ENCODE measurements at regions not wholly inside any gene's neighbourhood (a gene's known extent, or its start where the extent isn't known, plus 50 kb on each side); places are given as distances from the start of the nearest gene placed in this dataset.

DNA sequence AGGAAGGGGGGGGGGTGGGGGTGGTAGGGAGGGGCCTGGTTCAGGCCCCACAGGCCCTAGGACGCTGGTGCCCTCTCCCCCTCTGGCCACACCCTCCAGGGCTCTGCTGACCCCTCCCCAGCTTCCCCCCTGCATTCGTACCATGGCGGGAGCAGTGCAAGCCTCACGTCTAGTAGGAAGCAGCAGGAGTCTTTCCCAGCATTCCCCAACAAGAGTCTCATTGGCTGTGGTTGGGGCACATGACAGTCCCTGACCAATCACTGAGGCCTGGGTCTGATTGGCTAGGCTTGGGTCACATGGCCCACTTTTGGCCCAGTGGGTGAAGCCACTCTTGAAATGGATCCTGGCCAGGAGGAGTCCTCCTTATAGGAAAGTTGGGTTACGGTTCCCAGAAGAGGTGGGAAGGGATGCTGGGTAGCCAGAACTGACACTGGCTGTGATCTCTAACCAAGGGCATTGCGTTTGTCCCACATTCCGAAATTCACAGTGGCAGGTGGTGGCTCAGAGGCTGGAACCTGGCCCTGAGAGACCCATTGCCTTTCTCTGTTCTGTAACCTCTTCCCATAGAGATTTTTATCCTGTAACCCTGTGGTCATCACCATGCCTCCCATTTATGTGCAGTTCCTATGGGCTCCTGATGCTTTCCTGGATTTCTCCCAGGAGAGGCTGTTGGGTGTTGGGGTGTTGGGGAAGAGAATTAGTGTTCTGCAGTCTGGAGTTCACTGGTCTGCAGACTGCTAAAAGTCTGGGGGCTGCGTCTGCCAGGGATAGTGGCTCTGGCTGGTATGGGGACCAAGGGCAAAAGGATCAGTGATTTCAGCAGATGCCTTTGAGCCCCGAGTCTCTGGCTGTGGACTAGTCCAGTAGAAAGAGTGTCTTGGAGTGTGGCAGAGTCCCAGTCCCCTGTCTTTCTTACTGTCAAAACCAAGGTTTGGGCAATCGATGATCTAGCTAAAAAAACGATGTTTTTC, 58.9 kb upstream of the MYEOV start:
- DNase-seq: no peak
- no peak overlapping the region for H2AFZ ChIP-seq (ENCODE audit: insufficient read depth, low read depth, low read length, poor library complexity, severe bottlenecking)
- Mint-ChIP-seq H3K4me3 (no peak overlapping the region), H3K36me3 (no peaks in the 10 kb centered on the region), H3K27me3 (ENCODE audit: low read depth in 3 of 3) (peaks cover 1 to 11% (median 4%) of the 10 kb centered on the region in 3 donors), H3K9me3 (peaks cover 0 to 9% (median 2%) of the 10 kb centered on the region in 7 donors), H3K27ac (peak overlapping the region in 1 of 7 donors; percentile 20), H3K4me1 (no peaks in the 10 kb centered on the region)
- H3K27me3 ChIP-seq (ENCODE audit: control insufficient read depth in 2 of 2, insufficient read depth in 2 of 2, low read length in 2 of 2): no peaks in the 10 kb centered on the region
- TF ChIP-seq, protein P1, sequence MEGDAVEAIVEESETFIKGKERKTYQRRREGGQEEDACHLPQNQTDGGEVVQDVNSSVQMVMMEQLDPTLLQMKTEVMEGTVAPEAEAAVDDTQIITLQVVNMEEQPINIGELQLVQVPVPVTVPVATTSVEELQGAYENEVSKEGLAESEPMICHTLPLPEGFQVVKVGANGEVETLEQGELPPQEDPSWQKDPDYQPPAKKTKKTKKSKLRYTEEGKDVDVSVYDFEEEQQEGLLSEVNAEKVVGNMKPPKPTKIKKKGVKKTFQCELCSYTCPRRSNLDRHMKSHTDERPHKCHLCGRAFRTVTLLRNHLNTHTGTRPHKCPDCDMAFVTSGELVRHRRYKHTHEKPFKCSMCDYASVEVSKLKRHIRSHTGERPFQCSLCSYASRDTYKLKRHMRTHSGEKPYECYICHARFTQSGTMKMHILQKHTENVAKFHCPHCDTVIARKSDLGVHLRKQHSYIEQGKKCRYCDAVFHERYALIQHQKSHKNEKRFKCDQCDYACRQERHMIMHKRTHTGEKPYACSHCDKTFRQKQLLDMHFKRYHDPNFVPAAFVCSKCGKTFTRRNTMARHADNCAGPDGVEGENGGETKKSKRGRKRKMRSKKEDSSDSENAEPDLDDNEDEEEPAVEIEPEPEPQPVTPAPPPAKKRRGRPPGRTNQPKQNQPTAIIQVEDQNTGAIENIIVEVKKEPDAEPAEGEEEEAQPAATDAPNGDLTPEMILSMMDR (IDR thresholded peaks at IDR 0.05): no peak
- no peaks in the 10 kb centered on the region for H4K20me1 ChIP-seq (ENCODE audit: insufficient read depth, low read length)
- no peaks in the 10 kb centered on the region for H3K9me3 ChIP-seq (replicated peaks in 1 of 2; ENCODE audit: control insufficient read depth in 1 of 2, insufficient read depth in 1 of 2, low read length in 2 of 2)
- no peak overlapping the region for H3K27ac ChIP-seq (ENCODE audit: low read depth in 1 of 2, low read length in 2 of 2)
- H3K4me3 ChIP-seq (replicated peaks in 1 of 3; ENCODE audit: low read depth in 2 of 3, low read length in 3 of 3): no peak overlapping the region
- 94% methylated on average over 10 of the region's 11 CpGs for WGBS (ENCODE audit: insufficient coverage)
- no peaks in the 10 kb centered on the region for H3K4me1 ChIP-seq (ENCODE audit: control insufficient read depth in 1 of 2, insufficient read depth in 2 of 2, low read length in 2 of 2)
- intact Hi-C loops (cut with micrococcal nuclease): no loop called here
- no peaks in the 10 kb centered on the region for H3K79me2 ChIP-seq (ENCODE audit: insufficient read depth, low read length)
- H3K4me2 ChIP-seq (replicated peaks; ENCODE audit: extremely low read depth, low read length, poor library complexity, severe bottlenecking): no peak overlapping the region
- H3K9ac ChIP-seq (ENCODE audit: insufficient read depth, low read length, poor library complexity, severe bottlenecking): no peak overlapping the region
- H3K36me3 ChIP-seq (replicated peaks in 1 of 2; ENCODE audit: control insufficient read depth in 1 of 2, insufficient read depth in 2 of 2, low read length in 2 of 2): no peaks in the 10 kb centered on the region

- Histone ChIP-seq H3K4me1 (ENCODE audit: control insufficient read depth in 1 of 2, insufficient read depth in 2 of 2, low read length in 2 of 2) (peaks cover 4 to 9% of the 10 kb centered on the region in 2 donors), H3K9ac (ENCODE audit: insufficient read depth, low read length, poor library complexity, severe bottlenecking) (no peak overlapping the region), H4K20me1 (ENCODE audit: insufficient read depth, low read length) (no peaks in the 10 kb centered on the region), H3K36me3 (replicated peaks in 1 of 2; ENCODE audit: control insufficient read depth in 1 of 2, insufficient read depth in 2 of 2, low read length in 2 of 2) (no peaks in the 10 kb centered on the region), H3K79me2 (ENCODE audit: insufficient read depth, low read length) (no peaks in the 10 kb centered on the region), H3K27ac (ENCODE audit: low read depth in 1 of 2, low read length in 2 of 2) (no peak overlapping the region), H3K4me2 (replicated peaks; ENCODE audit: extremely low read depth, low read length, poor library complexity, severe bottlenecking) (no peak overlapping the region), H3K9me3 (replicated peaks in 1 of 2; ENCODE audit: control insufficient read depth in 1 of 2, insufficient read depth in 1 of 2, low read length in 2 of 2) (no peaks in the 10 kb centered on the region), H2AFZ (ENCODE audit: insufficient read depth, low read depth, low read length, poor library complexity, severe bottlenecking) (no peak overlapping the region), H3K4me3 (replicated peaks in 1 of 3; ENCODE audit: low read depth in 2 of 3, low read length in 3 of 3) (no peak overlapping the region), H3K27me3 (ENCODE audit: control insufficient read depth in 2 of 2, insufficient read depth in 2 of 2, low read length in 2 of 2) (no peaks in the 10 kb centered on the region)
- no peak overlapping the region for H3K27ac Mint-ChIP-seq
- intact Hi-C loops (cut with micrococcal nuclease): no loop called here
- WGBS (ENCODE audit: insufficient coverage): 83% methylated on average over 1 of the region's 5 CpGs
- peaks cover 10% of the 10 kb centered on the region for H3K4me1 Mint-ChIP-seq
- no peak overlapping the region for H3K4me3 Mint-ChIP-seq
- peaks cover 1 to 11% (median 4%) of the 10 kb centered on the region in 3 donors for H3K27me3 Mint-ChIP-seq (ENCODE audit: low read depth in 3 of 3)
- no peaks in the 10 kb centered on the region for H3K36me3 Mint-ChIP-seq
- H3K9me3 Mint-ChIP-seq: peaks cover 0 to 7% (median 2%) of the 10 kb centered on the region in 7 donors
- TF ChIP-seq, protein P1 (IDR thresholded peaks at IDR 0.05): no peak
- no peak for DNase-seq
Measured at GRCh38 chr11:69238573-69239351, 55.2 kb upstream of the MYEOV start.
